Stimulated activated memory B cell treated with anti-CD40 and anti-IgM and Interleukin-4, amounts not matched to agents 10 μg/mL and 1 μg/mL and 100 μg/mL, for 72 hours (primary cell): ENCODE measurements at regions not wholly inside any gene's neighbourhood (a gene's known extent, or its start where the extent isn't known, plus 50 kb on each side); places are given as distances from the start of the nearest gene placed in this dataset.
A peak's percentile ranks its signal among the peaks of the same experiment; 100 is the strongest.
"Not testable (repeated sequence)": the region's sequence is repeated elsewhere in the genome, so short reads cannot be mapped to it uniquely, and the experiment has no call there.

Experiments
- ATAC-seq: fragments of 150-1000 bp; cut with Tn5 transposase; 2 replicates; pipeline ENCODE4 v1.10.0; 2021
- H3K27ac Mint-ChIP-seq: one replicate; pipeline ENCODE4 v1.8.0; 2022; ENCODE audit warnings: mild to moderate bottlenecking, mixed read lengths
- H3K27me3 Mint-ChIP-seq: one replicate; pipeline ENCODE4 v1.8.0; 2022; ENCODE audit warnings: mixed read lengths
- H3K36me3 Mint-ChIP-seq: one replicate; pipeline ENCODE4 v1.8.0; 2022; ENCODE audit warnings: mixed read lengths
- H3K4me1 Mint-ChIP-seq: one replicate; pipeline ENCODE4 v1.8.0; 2022; ENCODE audit warnings: mixed read lengths
- H3K4me3 Mint-ChIP-seq: one replicate; pipeline ENCODE4 v1.8.0; 2022; ENCODE audit warnings: mild to moderate bottlenecking, moderate library complexity, mixed read lengths
- H3K9me3 Mint-ChIP-seq: one replicate; pipeline ENCODE4 v1.8.0; 2022; ENCODE audit warnings: mixed read lengths

DNA sequence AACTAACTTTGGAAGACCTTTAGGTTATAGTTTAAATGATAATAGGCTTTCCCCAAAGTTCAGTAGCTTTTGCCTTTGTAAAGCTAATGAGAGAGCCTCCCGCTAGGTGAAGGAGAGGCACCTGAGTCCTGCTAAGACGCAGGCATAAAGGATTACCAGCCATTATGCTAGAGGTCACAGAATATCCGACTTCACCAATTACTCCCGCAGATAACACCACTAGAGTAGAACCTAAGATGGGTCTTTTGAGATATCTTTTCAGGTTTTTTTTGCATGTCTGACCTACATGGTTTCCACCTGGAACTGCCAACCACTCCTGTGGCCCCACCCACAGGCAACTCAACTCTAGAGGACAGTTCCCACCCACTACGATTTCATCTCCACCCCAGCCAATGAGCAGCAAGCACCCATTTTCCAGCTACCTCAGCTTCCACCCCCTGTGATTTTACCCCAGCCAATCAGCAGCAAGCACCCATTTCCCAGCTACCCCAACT lies 314.3 kb downstream of the BRD1 start:
- Mint-ChIP-seq H3K27ac (no peak overlapping the region), H3K36me3 (peaks cover 43% of the 10 kb centered on the region), H3K4me3 (no peak overlapping the region), H3K4me1 (peaks cover 37% of the 10 kb centered on the region), H3K9me3 (peaks cover 19% of the 10 kb centered on the region), H3K27me3 (no peaks in the 10 kb centered on the region)
- no peak for ATAC-seq

GRCh38 chr22:49512487-49513165 lies 315.0 kb downstream of the BRD1 start:
- Mint-ChIP-seq H3K27ac (peak overlapping the region; percentile 60), H3K9me3 (peaks cover 23% of the 10 kb centered on the region), H3K4me3 (no peak overlapping the region), H3K36me3 (peaks cover 45% of the 10 kb centered on the region), H3K27me3 (no peaks in the 10 kb centered on the region), H3K4me1 (peaks cover 35% of the 10 kb centered on the region)
- ATAC-seq, result no peak

- Mint-ChIP-seq H3K27ac (peak overlapping the region; percentile 81), H3K4me1 (peaks cover 26% of the 10 kb centered on the region), H3K36me3 (peaks cover 37% of the 10 kb centered on the region), H3K9me3 (peaks cover 23% of the 10 kb centered on the region)
- ATAC-seq, H3K27me3 Mint-ChIP-seq, H3K4me3 Mint-ChIP-seq: not testable (repeated sequence)
Observed at GRCh38 chr22:49511393-49512189, 316.1 kb downstream of the BRD1 start.

DNA sequence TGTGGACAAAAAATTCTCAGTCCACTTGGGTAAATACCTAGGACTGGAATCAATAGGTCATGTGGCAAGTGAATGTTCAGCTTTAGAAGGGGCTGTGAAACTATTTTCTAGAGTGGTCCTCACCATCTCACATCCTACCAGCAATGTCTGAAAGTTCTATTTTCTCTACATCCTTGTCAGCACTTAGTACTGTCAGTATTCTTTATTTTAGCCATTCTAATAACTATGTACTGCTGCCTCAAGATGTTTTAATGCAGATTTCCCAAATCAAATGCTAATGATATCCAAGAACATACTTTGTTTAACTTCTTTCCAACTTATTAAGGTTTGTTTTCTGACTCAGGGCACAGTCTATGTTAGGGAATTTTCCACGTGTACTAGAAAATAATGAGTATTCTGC lies 317.0 kb downstream of the BRD1 start:
- Mint-ChIP-seq H3K4me3 (no peak overlapping the region), H3K27me3 (no peaks in the 10 kb centered on the region), H3K36me3 (peaks cover 36% of the 10 kb centered on the region), H3K27ac (peak overlapping the region; percentile 81), H3K9me3 (peaks cover 19% of the 10 kb centered on the region), H3K4me1 (peaks cover 21% of the 10 kb centered on the region)
- no peak for ATAC-seq

- peaks cover 25% of the 10 kb centered on the region for H3K36me3 Mint-ChIP-seq
- ATAC-seq, result no peak
Observed at GRCh38 chr22:49509016-49509415, 318.7 kb downstream of the BRD1 start.

GRCh38 chr22:49508561-49508960 lies 319.1 kb downstream of the BRD1 start:
- Mint-ChIP-seq H3K4me3 (no peak overlapping the region), H3K27ac (no peak overlapping the region), H3K27me3 (no peaks in the 10 kb centered on the region), H3K36me3 (peaks cover 21% of the 10 kb centered on the region), H3K9me3 (peaks cover 13% of the 10 kb centered on the region), H3K4me1 (peaks cover 3% of the 10 kb centered on the region)
- ATAC-seq, result no peak

More at GRCh38 chr22:49509016-49509415, 318.7 kb downstream of the BRD1 start:
- Mint-ChIP-seq H3K4me1 (peaks cover 8% of the 10 kb centered on the region), H3K27ac (no peak overlapping the region), H3K27me3 (no peaks in the 10 kb centered on the region), H3K9me3 (peaks cover 17% of the 10 kb centered on the region), H3K4me3 (no peak overlapping the region)

DNA sequence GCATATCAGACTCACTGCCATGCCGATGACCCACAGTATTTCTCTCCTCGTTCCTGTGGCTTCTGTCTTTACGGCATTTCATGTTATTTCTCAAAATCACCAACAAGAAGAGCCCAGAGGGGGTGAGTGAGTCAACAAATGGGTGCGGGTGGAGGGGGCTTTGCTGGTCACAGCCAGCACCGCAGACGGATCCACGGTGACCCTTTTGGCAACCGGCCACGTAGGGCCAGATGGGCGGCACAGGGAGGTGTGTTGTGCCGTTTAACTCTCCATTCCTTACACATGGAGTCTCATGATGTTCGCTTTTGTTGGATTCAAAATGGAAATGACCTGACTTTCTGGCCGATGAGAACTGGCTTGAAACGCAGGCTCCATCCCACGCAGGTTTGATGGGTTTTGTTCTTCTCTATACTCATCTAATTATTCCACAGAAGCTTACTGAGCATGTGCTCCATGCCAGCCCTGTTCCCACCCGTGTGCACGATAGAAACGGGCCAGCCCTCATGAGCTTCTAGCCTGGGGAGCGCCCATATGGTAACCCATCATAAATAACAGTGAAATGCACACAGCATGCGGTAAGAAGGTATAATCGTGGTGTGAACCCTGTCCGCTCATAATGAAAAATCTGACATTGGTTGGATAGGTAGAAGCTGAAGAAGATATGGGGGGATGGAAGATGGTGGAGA lies 319.9 kb downstream of the BRD1 start:
- Mint-ChIP-seq H3K4me1 (no peaks in the 10 kb centered on the region), H3K36me3 (peaks cover 19% of the 10 kb centered on the region), H3K4me3 (no peak overlapping the region), H3K27ac (no peak overlapping the region), H3K9me3 (peaks cover 12% of the 10 kb centered on the region), H3K27me3 (no peaks in the 10 kb centered on the region)
- ATAC-seq, result no peak

DNA sequence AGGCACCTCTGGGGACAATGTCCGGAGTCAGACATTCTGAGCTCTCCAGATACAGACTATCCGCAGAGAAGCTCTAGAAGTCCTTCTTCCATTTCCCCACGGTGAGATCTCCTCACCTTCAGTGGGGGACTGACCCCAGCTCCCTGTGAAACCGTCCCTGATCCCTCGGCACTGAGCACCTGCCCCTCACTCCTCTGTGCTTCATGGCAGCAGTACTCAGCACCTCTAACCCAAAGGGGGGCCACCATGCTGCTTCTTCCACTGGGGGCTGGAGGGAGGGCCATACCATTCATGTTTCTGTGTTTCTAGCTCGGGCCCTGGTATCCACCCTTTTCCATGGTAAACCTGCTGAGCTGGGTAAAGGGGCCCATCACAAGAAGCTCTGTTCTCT lies 321.7 kb downstream of the BRD1 start:
- no peak for ATAC-seq
- Mint-ChIP-seq H3K4me3 (no peak overlapping the region), H3K9me3 (peaks cover 11% of the 10 kb centered on the region)

DNA sequence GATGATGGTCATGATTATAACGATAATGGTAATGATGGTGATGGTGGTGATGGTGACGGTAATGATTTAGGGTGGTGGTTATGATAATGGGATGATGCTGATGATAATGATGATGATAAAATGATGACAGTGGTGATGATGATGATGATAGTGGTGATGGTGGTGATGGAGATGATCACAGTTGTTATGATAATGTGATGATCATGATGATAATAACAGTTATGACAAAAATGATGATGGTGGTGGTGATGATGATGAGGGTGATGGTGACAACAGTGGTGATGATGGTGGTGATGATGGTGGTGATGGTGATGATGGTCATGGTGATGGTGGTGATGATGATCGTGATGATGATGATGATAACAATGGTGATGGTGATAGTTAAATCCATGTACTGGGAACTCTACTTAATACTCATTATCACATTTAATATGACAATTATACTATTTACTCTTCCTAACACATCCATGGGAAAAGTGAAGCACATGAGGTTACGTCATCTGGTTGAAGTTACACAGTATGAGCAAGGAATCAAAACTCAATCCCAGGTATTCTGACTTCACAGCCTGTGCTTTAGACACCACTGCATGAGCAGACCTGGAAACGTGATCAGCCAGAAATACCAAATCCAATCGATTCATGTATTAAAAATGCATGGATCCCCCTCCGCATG lies 322.2 kb downstream of the BRD1 start:
- Mint-ChIP-seq H3K27me3 (no peaks in the 10 kb centered on the region), H3K4me1 (no peaks in the 10 kb centered on the region)
- ATAC-seq, result no peak

More for the DNA sequence above, 321.7 kb downstream of the BRD1 start:
- H3K27ac Mint-ChIP-seq, result no peak overlapping the region
- no peaks in the 10 kb centered on the region for H3K27me3 Mint-ChIP-seq
- H3K36me3 Mint-ChIP-seq, result peaks cover 19% of the 10 kb centered on the region
- H3K4me1 Mint-ChIP-seq, result no peaks in the 10 kb centered on the region

DNA sequence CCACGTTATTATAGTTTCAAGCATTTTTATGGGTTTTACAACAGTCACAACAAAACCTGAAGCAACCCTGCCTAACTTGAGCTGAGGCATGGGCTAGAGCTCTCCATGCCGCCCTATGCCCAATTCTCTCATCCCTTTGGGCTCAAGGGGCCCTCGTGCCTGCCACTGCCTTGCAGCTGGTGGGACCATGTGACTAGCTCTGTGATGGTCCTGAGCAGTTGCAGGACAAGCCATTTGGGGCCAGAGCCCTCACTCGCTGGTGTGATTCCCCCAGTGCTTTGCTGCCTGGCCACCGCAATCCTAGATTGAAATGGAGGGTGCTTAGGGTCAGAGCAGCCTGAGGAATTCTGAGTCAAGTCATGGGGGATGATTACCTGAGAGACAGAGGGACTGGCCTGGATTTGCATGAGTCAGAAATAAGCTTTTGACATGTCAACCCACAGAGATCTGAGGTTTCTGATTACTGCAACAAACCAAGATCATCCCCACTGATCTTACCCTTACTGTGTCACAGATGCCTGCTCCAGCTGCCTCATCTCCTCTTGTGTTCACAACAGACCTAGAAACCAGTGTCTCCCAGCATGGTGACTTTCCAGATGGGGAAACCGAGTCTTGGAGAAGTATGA lies 323.7 kb downstream of the BRD1 start:
- H3K4me3 Mint-ChIP-seq, result no peak overlapping the region
- H3K36me3 Mint-ChIP-seq, result peaks cover 11% of the 10 kb centered on the region
- H3K27me3 Mint-ChIP-seq, result no peaks in the 10 kb centered on the region
- ATAC-seq, result no peak
- H3K4me1 Mint-ChIP-seq, result no peaks in the 10 kb centered on the region
- H3K27ac Mint-ChIP-seq, result no peak overlapping the region
- peaks cover 4% of the 10 kb centered on the region for H3K9me3 Mint-ChIP-seq

More for the DNA sequence above, 322.2 kb downstream of the BRD1 start:
- no peak overlapping the region for H3K4me3 Mint-ChIP-seq
- peaks cover 9% of the 10 kb centered on the region for H3K9me3 Mint-ChIP-seq
- H3K36me3 Mint-ChIP-seq, result peaks cover 19% of the 10 kb centered on the region
- no peak overlapping the region for H3K27ac Mint-ChIP-seq

DNA sequence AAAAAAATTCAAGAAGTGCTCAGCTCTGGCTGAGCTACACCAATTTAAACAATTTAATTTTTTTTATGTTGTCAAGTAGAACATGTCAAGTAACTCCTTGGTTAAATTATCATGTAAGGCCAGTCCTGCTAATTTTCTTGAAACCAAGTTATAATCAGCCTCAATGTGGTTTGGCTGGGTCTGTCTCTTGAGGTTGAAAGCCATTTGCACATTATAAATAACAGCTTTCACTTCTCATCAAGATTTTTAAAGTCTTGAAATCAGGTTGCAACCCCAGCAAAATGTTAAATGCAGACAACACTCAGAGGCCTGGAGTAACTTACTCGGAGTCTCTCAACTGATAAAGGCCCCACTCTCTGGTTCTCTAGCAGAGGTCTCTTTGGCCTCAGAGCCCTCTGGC lies 324.4 kb downstream of the BRD1 start:
- peaks cover 14% of the 10 kb centered on the region for H3K36me3 Mint-ChIP-seq
- H3K27ac Mint-ChIP-seq, result no peak overlapping the region
- no peak for ATAC-seq
- peaks cover 4% of the 10 kb centered on the region for H3K9me3 Mint-ChIP-seq
- H3K4me1 Mint-ChIP-seq, result no peaks in the 10 kb centered on the region
- H3K4me3 Mint-ChIP-seq, result no peak overlapping the region
- H3K27me3 Mint-ChIP-seq, result no peaks in the 10 kb centered on the region

DNA sequence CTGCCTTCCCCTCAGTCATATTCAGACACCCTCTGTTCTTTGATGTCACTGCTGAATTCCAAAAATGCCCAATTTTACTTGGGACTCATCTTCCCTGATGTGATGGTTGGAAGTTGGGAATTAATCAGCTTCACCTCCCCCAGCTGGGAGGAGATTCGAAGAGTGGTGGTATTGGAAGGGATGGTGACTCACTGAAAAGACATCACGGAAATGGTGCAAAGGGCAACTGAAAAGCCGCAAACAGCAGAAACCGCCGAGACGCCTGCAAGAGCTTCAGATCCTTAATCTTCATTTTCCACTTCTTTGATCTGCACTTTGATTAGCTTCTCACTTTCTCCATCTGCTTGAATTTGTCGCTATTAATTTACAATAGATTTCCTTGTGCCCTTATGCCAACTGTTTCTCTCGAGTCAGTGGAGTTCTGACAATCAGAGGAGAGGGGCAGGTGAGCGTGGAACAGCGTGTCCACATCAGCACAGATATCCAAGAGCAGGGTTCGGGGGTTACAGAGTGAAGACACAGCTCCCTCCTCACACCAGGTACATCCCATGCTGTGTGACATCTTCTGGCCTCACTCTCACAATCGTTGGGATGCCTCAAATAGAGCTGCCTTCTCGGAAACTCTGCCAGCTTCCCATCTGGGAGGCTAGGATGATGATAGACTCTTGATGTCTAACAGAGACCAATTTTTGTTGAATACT lies 325.4 kb downstream of the BRD1 start:
- peaks cover 9% of the 10 kb centered on the region for H3K36me3 Mint-ChIP-seq
- H3K27ac Mint-ChIP-seq, result no peak overlapping the region
- ATAC-seq, result no peak

DNA sequence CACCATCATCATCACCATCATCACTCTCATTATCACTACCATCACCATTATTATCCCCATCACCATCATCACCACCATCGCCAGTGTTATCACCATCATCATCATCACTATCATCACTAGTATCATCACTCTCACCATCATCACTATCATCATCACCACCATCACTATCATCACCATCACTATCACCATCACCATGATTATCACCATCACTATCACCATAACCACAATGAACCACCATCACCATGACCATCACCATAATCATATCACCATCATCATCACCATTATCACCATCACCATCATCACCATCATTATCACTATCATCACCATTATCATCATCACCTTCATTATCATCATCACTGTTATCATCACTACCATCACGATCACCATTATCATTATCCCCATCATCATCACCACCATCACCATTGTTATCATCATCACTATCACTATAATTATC lies 326.7 kb downstream of the BRD1 start:
- no peaks in the 10 kb centered on the region for H3K27me3 Mint-ChIP-seq
- ATAC-seq, result no peak
- H3K9me3 Mint-ChIP-seq, result no peaks in the 10 kb centered on the region
- H3K27ac Mint-ChIP-seq, result no peak overlapping the region
- no peaks in the 10 kb centered on the region for H3K4me1 Mint-ChIP-seq
- peaks cover 5% of the 10 kb centered on the region for H3K36me3 Mint-ChIP-seq
- no peak overlapping the region for H3K4me3 Mint-ChIP-seq

More for the DNA sequence above, 325.4 kb downstream of the BRD1 start:
- Mint-ChIP-seq H3K9me3 (no peaks in the 10 kb centered on the region), H3K4me3 (no peak overlapping the region), H3K4me1 (no peaks in the 10 kb centered on the region), H3K27me3 (no peaks in the 10 kb centered on the region)

GRCh38 chr22:49500076-49500460 lies 327.6 kb downstream of the BRD1 start:
- Mint-ChIP-seq H3K36me3 (peaks cover 9% of the 10 kb centered on the region), H3K27ac (no peak overlapping the region), H3K4me3 (no peak overlapping the region), H3K27me3 (no peaks in the 10 kb centered on the region), H3K9me3 (no peaks in the 10 kb centered on the region), H3K4me1 (no peaks in the 10 kb centered on the region)
- ATAC-seq, result no peak
